ENCODE measurements at regions not wholly inside any gene's neighbourhood (a gene's known extent, or its start where the extent isn't known, plus 50 kb on each side); places are given as distances from the start of the nearest gene placed in this dataset.

GRCh38 chr6:11434565-11435326 is 102.8 kb upstream of the TMEM170B start:
- no peak overlapping the region for H3K4me3 ChIP-seq (ENCODE audit: low read length in 2 of 2)
- no peaks in the 10 kb centered on the region for H3K9me3 ChIP-seq (ENCODE audit: control insufficient read depth, low read length)
- H3K27me3 ChIP-seq (ENCODE audit: control insufficient read depth in 1 of 2, insufficient read depth in 2 of 2, low read length in 1 of 2) = no peaks in the 10 kb centered on the region
- WGBS, 2 donors = 29 to 31% methylated on average over 10 of the region's 10 CpGs
- no peaks in the 10 kb centered on the region for H3K36me3 ChIP-seq (ENCODE audit: control insufficient read depth in 1 of 2, insufficient read depth in 2 of 2, low read length in 1 of 2)
- peaks cover 5 to 16% of the 10 kb centered on the region in 2 donors for H3K4me1 ChIP-seq (ENCODE audit: control insufficient read depth in 1 of 2, insufficient read depth in 2 of 2, low read length in 2 of 2)
- intact Hi-C loops (cut with DNase I) = loop anchor here (5.0 kb wide), 3 partner anchors 58 to 192 kb away; no protein-coding TSS in a partner anchor
- DNase-seq (no peak), ATAC-seq (ENCODE audit: low FRiP score) (no peak)
- H3K27ac ChIP-seq (ENCODE audit: low read depth in 1 of 2, low read length in 2 of 2) = peak overlapping the region; percentile 88 to 89

- Histone ChIP-seq H3K9me3 (ENCODE audit: control insufficient read depth, low read length) (no peaks in the 10 kb centered on the region), H3K36me3 (ENCODE audit: control insufficient read depth in 1 of 2, insufficient read depth in 2 of 2, low read length in 1 of 2) (no peaks in the 10 kb centered on the region), H3K27me3 (ENCODE audit: control insufficient read depth in 1 of 2, insufficient read depth in 2 of 2, low read length in 1 of 2) (no peaks in the 10 kb centered on the region), H3K4me1 (ENCODE audit: control insufficient read depth in 1 of 2, insufficient read depth in 2 of 2, low read length in 2 of 2) (peaks cover 6 to 16% of the 10 kb centered on the region in 2 donors), H3K4me3 (ENCODE audit: low read length in 2 of 2) (no peak overlapping the region), H3K27ac (ENCODE audit: low read depth in 1 of 2, low read length in 2 of 2) (peak overlapping the region in 1 of 2 donors; percentile 88)
- intact Hi-C loops (cut with DNase I) = loop anchor here (5.0 kb wide), 2 partner anchors 172 to 192 kb away; no protein-coding TSS in a partner anchor
- DNase-seq = no peak
- ATAC-seq (ENCODE audit: low FRiP score) = no peak
- WGBS, 2 donors = 33 to 39% methylated on average over 1 of the region's 1 CpG
These were observed 103.7 kb upstream of the TMEM170B start for GRCh38 chr6:11433860-11434259.

- no peaks in the 10 kb centered on the region for H3K36me3 ChIP-seq (ENCODE audit: control insufficient read depth in 1 of 2, insufficient read depth in 2 of 2, low read length in 1 of 2)
- H3K27ac ChIP-seq (ENCODE audit: low read depth in 1 of 2, low read length in 2 of 2) = peak overlapping the region in 1 of 2 donors; percentile 98
- DNase-seq (no peak), ATAC-seq (ENCODE audit: low FRiP score) (peak; percentile 74)
- 0 to 6% methylated on average over 1 of the region's 1 CpG for WGBS, 2 donors
- H3K4me3 ChIP-seq (ENCODE audit: low read length in 2 of 2) = no peak overlapping the region
- H3K4me1 ChIP-seq (ENCODE audit: control insufficient read depth in 1 of 2, insufficient read depth in 2 of 2, low read length in 2 of 2) = peaks cover 8 to 16% of the 10 kb centered on the region in 2 donors
- no peaks in the 10 kb centered on the region for H3K27me3 ChIP-seq (ENCODE audit: control insufficient read depth in 1 of 2, insufficient read depth in 2 of 2, low read length in 1 of 2)
- intact Hi-C loops (cut with DNase I) = loop anchor here (1.0 to 5.0 kb wide), 3 partner anchors 18 to 191 kb away; no protein-coding TSS in a partner anchor
- H3K9me3 ChIP-seq (ENCODE audit: control insufficient read depth, low read length) = no peaks in the 10 kb centered on the region
These were observed 104.7 kb upstream of the TMEM170B start for GRCh38 chr6:11432713-11433450.

GRCh38 chr6:11432091-11432490 is 105.5 kb upstream of the TMEM170B start:
- Histone ChIP-seq H3K27me3 (ENCODE audit: control insufficient read depth in 1 of 2, insufficient read depth in 2 of 2, low read length in 1 of 2) (no peaks in the 10 kb centered on the region), H3K27ac (ENCODE audit: low read depth in 1 of 2, low read length in 2 of 2) (peak overlapping the region; percentile 98 to 100), H3K9me3 (ENCODE audit: control insufficient read depth, low read length) (no peaks in the 10 kb centered on the region), H3K4me3 (ENCODE audit: low read length in 2 of 2) (no peak overlapping the region), H3K36me3 (ENCODE audit: control insufficient read depth in 1 of 2, insufficient read depth in 2 of 2, low read length in 1 of 2) (no peaks in the 10 kb centered on the region), H3K4me1 (ENCODE audit: control insufficient read depth in 1 of 2, insufficient read depth in 2 of 2, low read length in 2 of 2) (peaks cover 8 to 16% of the 10 kb centered on the region in 2 donors)
- WGBS, 2 donors = 13 to 32% methylated on average over 6 of the region's 6 CpGs
- no peak for DNase-seq
- no peak for ATAC-seq (ENCODE audit: low FRiP score)
- intact Hi-C loops (cut with DNase I) = loop anchor here (1.0 to 5.0 kb wide), 3 partner anchors 17 to 190 kb away; no protein-coding TSS in a partner anchor

- peaks cover 8 to 16% of the 10 kb centered on the region in 2 donors for H3K4me1 ChIP-seq (ENCODE audit: control insufficient read depth in 1 of 2, insufficient read depth in 2 of 2, low read length in 2 of 2)
- intact Hi-C loops (cut with DNase I) = loop anchor here (5.0 kb wide), 2 partner anchors 169 to 189 kb away; no protein-coding TSS in a partner anchor
- ATAC-seq (ENCODE audit: low FRiP score) = no peak
These were observed 106.1 kb upstream of the TMEM170B start for GRCh38 chr6:11431455-11431937.

GRCh38 chr6:11430036-11430435 is 107.5 kb upstream of the TMEM170B start:
- H3K27ac ChIP-seq (ENCODE audit: low read depth in 1 of 2, low read length in 2 of 2) = peak overlapping the region in 1 of 2 donors; percentile 41
- no peak overlapping the region for H3K4me3 ChIP-seq (ENCODE audit: low read length in 2 of 2)
- ATAC-seq (ENCODE audit: low FRiP score) = no peak
- intact Hi-C loops (cut with DNase I) = loop anchor here (5.0 kb wide), 2 partner anchors 168 to 188 kb away; no protein-coding TSS in a partner anchor
- no peaks in the 10 kb centered on the region for H3K36me3 ChIP-seq (ENCODE audit: control insufficient read depth in 1 of 2, insufficient read depth in 2 of 2, low read length in 1 of 2)
- no peak for DNase-seq
- WGBS, 2 donors = 52 to 61% methylated on average over 9 of the region's 9 CpGs
- no peaks in the 10 kb centered on the region for H3K27me3 ChIP-seq (ENCODE audit: control insufficient read depth in 1 of 2, insufficient read depth in 2 of 2, low read length in 1 of 2)
- H3K9me3 ChIP-seq (ENCODE audit: control insufficient read depth, low read length) = no peaks in the 10 kb centered on the region
- peaks cover 5 to 14% of the 10 kb centered on the region in 2 donors for H3K4me1 ChIP-seq (ENCODE audit: control insufficient read depth in 1 of 2, insufficient read depth in 2 of 2, low read length in 2 of 2)

More at GRCh38 chr6:11431455-11431937, 106.1 kb upstream of the TMEM170B start:
- Histone ChIP-seq H3K36me3 (ENCODE audit: control insufficient read depth in 1 of 2, insufficient read depth in 2 of 2, low read length in 1 of 2) (no peaks in the 10 kb centered on the region), H3K27me3 (ENCODE audit: control insufficient read depth in 1 of 2, insufficient read depth in 2 of 2, low read length in 1 of 2) (no peaks in the 10 kb centered on the region), H3K9me3 (ENCODE audit: control insufficient read depth, low read length) (no peaks in the 10 kb centered on the region), H3K4me3 (ENCODE audit: low read length in 2 of 2) (no peak overlapping the region), H3K27ac (ENCODE audit: low read depth in 1 of 2, low read length in 2 of 2) (peak overlapping the region; percentile 98 to 100)
- WGBS, 2 donors = 80 to 87% methylated on average over 6 of the region's 6 CpGs
- DNase-seq = no peak

GRCh38 chr6:11429577-11429976 is 108.0 kb upstream of the TMEM170B start:
- Histone ChIP-seq H3K4me3 (ENCODE audit: low read length in 2 of 2) (no peak overlapping the region), H3K27ac (ENCODE audit: low read depth in 1 of 2, low read length in 2 of 2) (peak overlapping the region in 1 of 2 donors; percentile 16), H3K4me1 (ENCODE audit: control insufficient read depth in 1 of 2, insufficient read depth in 2 of 2, low read length in 2 of 2) (peaks cover 4 to 10% of the 10 kb centered on the region in 2 donors), H3K36me3 (ENCODE audit: control insufficient read depth in 1 of 2, insufficient read depth in 2 of 2, low read length in 1 of 2) (no peaks in the 10 kb centered on the region), H3K9me3 (ENCODE audit: control insufficient read depth, low read length) (no peaks in the 10 kb centered on the region), H3K27me3 (ENCODE audit: control insufficient read depth in 1 of 2, insufficient read depth in 2 of 2, low read length in 1 of 2) (no peaks in the 10 kb centered on the region)
- 93 to 97% methylated on average over 2 of the region's 2 CpGs for WGBS, 2 donors
- ATAC-seq (ENCODE audit: low FRiP score) = no peak
- intact Hi-C loops (cut with DNase I) = no loop called here
- DNase-seq = no peak

GRCh38 chr6:11428895-11429294 is 108.7 kb upstream of the TMEM170B start:
- H3K36me3 ChIP-seq (ENCODE audit: control insufficient read depth in 1 of 2, insufficient read depth in 2 of 2, low read length in 1 of 2) = no peaks in the 10 kb centered on the region
- H3K4me1 ChIP-seq (ENCODE audit: control insufficient read depth in 1 of 2, insufficient read depth in 2 of 2, low read length in 2 of 2) = peaks cover 4 to 5% of the 10 kb centered on the region in 2 donors
- peak overlapping the region in 1 of 2 donors; percentile 24 for H3K27ac ChIP-seq (ENCODE audit: low read depth in 1 of 2, low read length in 2 of 2)
- ATAC-seq (ENCODE audit: low FRiP score) = no peak
- no peaks in the 10 kb centered on the region for H3K9me3 ChIP-seq (ENCODE audit: control insufficient read depth, low read length)
- intact Hi-C loops (cut with DNase I) = no loop called here
- WGBS, 2 donors = 46 to 48% methylated on average over 3 of the region's 3 CpGs
- H3K27me3 ChIP-seq (ENCODE audit: control insufficient read depth in 1 of 2, insufficient read depth in 2 of 2, low read length in 1 of 2) = no peaks in the 10 kb centered on the region
- H3K4me3 ChIP-seq (ENCODE audit: low read length in 2 of 2) = no peak overlapping the region
- DNase-seq = no peak

Measured in aorta (tissue), 5 donors.